GM18951 (cell line): ENCODE measurements at regions not wholly inside any gene's neighbourhood (a gene's known extent, or its start where the extent isn't known, plus 50 kb on each side); places are given as distances from the start of the nearest gene placed in this dataset.

Experiments used
- POLR2A ChIP-seq: IDR thresholded peaks from 4 replicates; pipeline ENCODE4 v1.6.1; 2011; ENCODE audit warnings: mild to moderate bottlenecking; ENCODE audit not compliant: insufficient read length, insufficient read depth; ENCODE audit errors: extremely low read depth
- in situ Hi-C: fragments of 300-500 bp; cut with MboI; formaldehyde crosslinking; loops from one replicate; pipeline ENCODE4 v1.12.0; 2022; ENCODE audit warnings: low sequenced_read_pairs, mixed read lengths, inconsistent platforms; ENCODE audit not compliant: unreplicated experiment

GRCh38 chr2:7829241-7829640 is 852.6 kb upstream of the ID2 start:
- in situ Hi-C loops, result no loop called here
- TF ChIP-seq POLR2A, result no peak

GRCh38 chr2:7830616-7831015 is 851.2 kb upstream of the ID2 start:
- in situ Hi-C loops, result no loop called here
- no peak for TF ChIP-seq POLR2A

- in situ Hi-C loops, result no loop called here
Measured at GRCh38 chr2:7835151-7835550, 846.7 kb upstream of the ID2 start.

GRCh38 chr2:7835693-7836680 is 845.9 kb upstream of the ID2 start:
- in situ Hi-C loops, result no loop called here
- TF ChIP-seq POLR2A, result no peak

More at GRCh38 chr2:7835151-7835550, 846.7 kb upstream of the ID2 start:
- no peak for TF ChIP-seq POLR2A

GRCh38 chr2:7837237-7837760 is 844.6 kb upstream of the ID2 start:
- no peak for TF ChIP-seq POLR2A
- in situ Hi-C loops, result no loop called here

- no peak for TF ChIP-seq POLR2A
- in situ Hi-C loops, result no loop called here
Measured at GRCh38 chr2:7838669-7839068, 843.2 kb upstream of the ID2 start.

GRCh38 chr2:7840651-7841380 is 841.0 kb upstream of the ID2 start:
- in situ Hi-C loops, result no loop called here

GRCh38 chr2:7841751-7842150 is 840.1 kb upstream of the ID2 start:
- TF ChIP-seq POLR2A, result no peak
- in situ Hi-C loops, result no loop called here

More at GRCh38 chr2:7840651-7841380, 841.0 kb upstream of the ID2 start:
- TF ChIP-seq POLR2A, result no peak

- TF ChIP-seq POLR2A, result no peak
Measured at GRCh38 chr2:7844414-7844965, 837.4 kb upstream of the ID2 start.

GRCh38 chr2:7845332-7845731 is 836.5 kb upstream of the ID2 start:
- in situ Hi-C loops, result no loop called here
- TF ChIP-seq POLR2A, result no peak

More at GRCh38 chr2:7844414-7844965, 837.4 kb upstream of the ID2 start:
- in situ Hi-C loops, result no loop called here

- in situ Hi-C loops, result no loop called here
- TF ChIP-seq POLR2A, result no peak
Measured at GRCh38 chr2:7846607-7847006, 835.2 kb upstream of the ID2 start.

GRCh38 chr2:7847321-7847720 is 834.5 kb upstream of the ID2 start:
- in situ Hi-C loops, result no loop called here
- TF ChIP-seq POLR2A, result no peak

GRCh38 chr2:7849027-7849426 is 832.8 kb upstream of the ID2 start:
- TF ChIP-seq POLR2A, result no peak
- in situ Hi-C loops, result no loop called here
